HG03135 (cell line): ENCODE measurements at regions not wholly inside any gene's neighbourhood (a gene's known extent, or its start where the extent isn't known, plus 50 kb on each side); places are given as distances from the start of the nearest gene placed in this dataset.

Experiments used
- ATAC-seq: cut with Tn5 transposase; IDR thresholded peaks from one replicate; pipeline ENCODE4 v1.9.1; 2021; ENCODE audit warnings: mild to moderate bottlenecking, moderate library complexity; ENCODE audit not compliant: unreplicated experiment

- ATAC-seq: no peak
Observed at GRCh38 chr1:94620345-94621031, 78.9 kb upstream of the F3 start.

- no peak for ATAC-seq
Observed at GRCh38 chr1:94619731-94620130, 78.2 kb upstream of the F3 start.

DNA sequence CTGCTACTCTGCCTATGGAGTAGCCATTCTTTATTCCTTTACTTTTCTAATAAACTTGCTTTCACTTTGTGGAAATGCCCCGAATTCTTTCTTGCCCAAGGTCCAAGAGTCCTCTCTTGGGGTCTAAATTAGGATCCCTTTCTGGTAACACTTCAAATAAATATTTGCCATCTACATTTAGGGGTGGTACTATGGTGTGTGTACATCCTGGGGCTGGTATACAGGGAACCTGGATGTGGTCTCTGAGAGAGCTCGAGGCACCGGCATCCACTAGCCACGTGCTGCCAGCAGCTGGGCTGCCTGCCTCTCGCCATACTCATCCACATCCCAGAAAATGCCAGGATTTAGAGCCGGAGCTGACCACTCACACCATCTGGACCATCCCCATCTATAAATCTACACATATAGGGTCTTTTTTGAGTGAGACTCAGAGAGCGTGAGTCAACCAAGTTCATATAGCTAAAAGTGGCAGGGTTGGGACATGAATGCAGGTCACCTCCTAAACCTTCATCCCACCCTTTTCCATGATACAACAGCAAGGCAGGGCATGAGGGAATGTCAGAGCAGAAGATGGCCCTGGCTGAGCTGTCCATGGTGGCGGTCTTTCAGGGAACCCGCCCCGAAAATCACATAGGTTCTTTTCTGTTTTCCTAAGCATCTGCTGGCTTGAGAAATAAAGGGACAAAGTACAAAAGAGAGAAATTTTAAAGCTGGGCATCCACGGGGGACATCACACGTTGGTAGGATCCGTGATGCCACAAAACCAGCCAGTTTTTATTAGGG, 76.6 kb upstream of the F3 start:
- no peak for ATAC-seq

GRCh38 chr1:94617134-94617805, 75.7 kb upstream of the F3 start:
- no peak for ATAC-seq

- ATAC-seq: no peak
Observed at GRCh38 chr1:94616506-94616905, 74.9 kb upstream of the F3 start.

- ATAC-seq: no peak
Observed at GRCh38 chr1:94614996-94615395, 73.4 kb upstream of the F3 start.

DNA sequence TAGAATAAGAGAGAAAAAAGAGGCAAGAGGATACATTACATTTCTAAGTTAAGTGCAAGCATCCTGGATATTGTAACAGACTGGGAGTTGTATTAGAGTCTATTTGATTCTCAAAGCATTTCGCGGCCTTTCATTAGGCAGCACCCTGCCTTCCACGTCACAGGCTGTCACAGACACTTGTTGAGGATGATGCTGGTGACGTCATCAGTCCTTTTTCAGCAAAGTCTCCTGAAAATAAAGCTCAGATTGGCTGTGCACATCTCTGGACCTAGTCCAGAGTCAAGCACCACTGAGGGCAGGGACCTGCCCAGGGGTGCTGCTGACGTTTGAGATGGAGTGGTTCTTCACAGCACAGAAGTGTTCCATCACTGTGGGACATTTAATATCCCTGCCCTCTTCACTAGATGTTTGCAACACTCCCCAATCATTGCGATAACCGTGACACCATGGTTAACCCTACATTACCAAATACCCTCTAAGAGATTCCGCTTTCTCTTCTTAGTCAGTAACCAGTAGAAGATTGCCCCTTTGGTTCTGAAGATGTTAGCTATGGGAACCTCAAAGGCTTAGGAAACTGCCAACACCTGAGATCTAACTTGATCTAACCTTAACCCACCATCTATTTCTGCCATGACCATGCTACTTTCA, 72.7 kb upstream of the F3 start:
- ATAC-seq: no peak

- ATAC-seq: no peak
Observed at GRCh38 chr1:94612525-94613204, 71.1 kb upstream of the F3 start.

GRCh38 chr1:94611681-94612475, 70.3 kb upstream of the F3 start:
- no peak for ATAC-seq

DNA sequence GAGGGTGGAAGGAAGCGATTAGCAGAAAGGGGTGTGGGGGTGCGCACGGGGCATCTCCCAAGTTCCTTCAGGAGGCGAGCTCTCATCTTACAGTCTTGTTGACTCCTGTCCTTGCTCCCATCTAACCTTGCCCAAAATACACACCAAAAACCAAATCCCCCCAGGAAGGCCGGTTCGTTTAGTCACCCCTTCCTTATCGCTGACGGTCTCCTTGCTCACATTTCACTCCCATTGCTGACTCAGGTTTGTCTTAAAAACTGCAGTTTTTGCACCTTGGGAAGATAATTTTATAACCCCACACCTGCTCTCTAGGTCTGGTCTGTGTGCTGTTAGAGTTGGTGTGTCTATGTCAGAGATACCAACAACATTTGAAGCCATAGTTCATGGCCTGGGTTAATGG, 68.1 kb upstream of the F3 start:
- ATAC-seq: no peak

DNA sequence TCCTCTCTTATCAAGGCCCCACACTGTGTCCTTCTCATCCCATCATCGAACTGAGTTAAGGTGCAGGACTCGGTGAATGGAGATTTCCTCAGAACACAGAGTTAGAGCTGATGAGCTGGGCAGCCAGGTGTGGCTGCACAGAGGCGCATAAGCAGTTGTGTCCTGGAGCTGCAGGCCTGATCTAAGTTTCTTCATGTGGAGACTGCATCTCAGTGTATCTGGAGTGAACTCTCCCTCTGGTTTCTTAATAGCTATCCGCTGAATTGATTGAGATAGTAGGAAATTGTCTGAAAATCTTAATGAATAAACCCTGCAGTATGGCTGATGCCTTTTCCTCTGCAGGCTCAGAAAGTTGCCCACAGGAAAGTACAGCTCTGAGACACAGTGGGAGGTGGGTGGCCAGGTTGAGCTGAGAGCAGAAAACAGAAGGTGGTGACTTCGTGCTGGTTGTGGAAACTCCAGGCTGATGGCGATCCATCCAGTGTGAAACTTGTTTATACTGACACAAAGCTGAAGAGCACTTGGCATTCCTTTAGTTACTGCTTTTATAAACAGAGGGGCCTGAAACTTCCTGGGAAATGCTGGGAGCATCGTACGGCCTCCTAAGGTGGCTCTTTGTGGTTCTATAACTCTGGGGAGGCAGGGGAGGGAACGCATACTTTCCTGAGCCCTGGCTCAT, 67.4 kb upstream of the F3 start:
- no peak for ATAC-seq

DNA sequence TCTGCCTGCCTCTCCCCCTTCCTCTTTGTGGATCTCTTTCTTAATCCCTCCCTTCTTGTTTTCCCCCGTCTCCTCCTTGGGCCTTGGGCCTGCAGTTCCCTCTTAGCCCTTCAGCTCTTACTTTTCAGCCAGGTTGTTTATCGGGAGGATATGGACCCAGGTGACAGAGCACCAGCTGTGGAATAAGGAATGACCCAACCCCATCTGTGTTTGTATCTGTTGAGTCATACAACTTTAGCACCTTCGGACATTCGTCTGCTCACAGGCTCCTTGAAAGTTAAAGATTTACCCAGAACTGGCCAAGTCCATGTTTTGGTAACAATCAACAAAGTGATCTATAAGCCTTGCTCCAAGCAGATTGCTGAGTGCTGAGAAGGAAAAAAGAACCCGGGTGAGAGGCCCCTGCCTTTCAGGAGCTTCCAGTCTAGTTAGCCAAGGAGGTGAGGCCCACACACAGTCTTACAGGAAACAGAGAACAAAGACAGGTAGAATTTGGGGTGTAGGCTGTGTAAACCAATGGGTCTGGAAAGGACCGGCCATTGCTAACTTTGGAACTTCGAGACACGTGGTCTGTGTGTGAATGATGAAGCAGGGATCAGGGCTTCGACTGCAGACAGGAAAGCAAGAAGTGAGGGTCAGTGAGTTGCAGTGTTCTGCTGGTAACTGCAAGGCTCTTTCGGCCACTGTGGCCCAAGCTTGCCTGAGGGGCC, 66.7 kb upstream of the F3 start:
- ATAC-seq: no peak

- ATAC-seq: no peak
Observed at GRCh38 chr1:94607398-94607797, 65.8 kb upstream of the F3 start.

DNA sequence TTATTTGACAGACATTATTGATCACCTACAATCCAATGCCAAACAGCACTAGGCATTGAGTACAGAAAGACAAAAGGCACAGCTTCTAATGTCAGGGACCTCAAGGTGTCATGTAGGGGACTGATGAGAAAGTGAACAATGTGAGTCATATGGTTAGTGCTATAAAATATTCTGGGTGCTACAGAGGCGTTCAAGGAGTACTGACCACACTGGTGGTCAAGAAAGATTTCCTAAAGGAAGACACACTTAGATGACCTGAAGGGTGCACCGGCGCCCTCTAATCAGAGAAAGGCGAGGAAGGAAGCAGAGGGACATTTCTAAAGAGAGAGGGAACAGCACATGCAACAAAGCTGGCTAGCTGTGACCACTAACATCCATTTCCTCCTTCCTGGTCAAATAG, 64.9 kb upstream of the F3 start:
- ATAC-seq: no peak

DNA sequence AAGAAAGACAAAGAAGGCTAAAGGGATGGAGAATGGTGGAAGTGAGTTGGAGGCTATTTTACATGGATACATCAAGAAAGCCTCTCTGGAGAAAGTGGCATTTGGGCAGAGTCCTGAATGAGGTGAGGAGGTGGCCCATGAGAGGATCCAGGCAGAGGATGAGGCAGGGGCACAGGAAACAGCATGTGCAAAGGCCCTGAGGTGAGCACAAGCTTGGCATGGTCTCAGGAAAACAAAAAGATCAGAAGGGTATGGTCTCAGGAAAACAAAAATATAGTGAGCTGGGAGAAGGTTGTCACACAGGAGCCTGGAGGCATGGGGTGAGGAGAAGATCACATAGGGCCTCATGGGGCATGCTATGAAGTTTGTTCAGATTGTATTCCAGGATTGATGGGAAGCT, 62.1 kb upstream of the F3 start:
- no peak for ATAC-seq

DNA sequence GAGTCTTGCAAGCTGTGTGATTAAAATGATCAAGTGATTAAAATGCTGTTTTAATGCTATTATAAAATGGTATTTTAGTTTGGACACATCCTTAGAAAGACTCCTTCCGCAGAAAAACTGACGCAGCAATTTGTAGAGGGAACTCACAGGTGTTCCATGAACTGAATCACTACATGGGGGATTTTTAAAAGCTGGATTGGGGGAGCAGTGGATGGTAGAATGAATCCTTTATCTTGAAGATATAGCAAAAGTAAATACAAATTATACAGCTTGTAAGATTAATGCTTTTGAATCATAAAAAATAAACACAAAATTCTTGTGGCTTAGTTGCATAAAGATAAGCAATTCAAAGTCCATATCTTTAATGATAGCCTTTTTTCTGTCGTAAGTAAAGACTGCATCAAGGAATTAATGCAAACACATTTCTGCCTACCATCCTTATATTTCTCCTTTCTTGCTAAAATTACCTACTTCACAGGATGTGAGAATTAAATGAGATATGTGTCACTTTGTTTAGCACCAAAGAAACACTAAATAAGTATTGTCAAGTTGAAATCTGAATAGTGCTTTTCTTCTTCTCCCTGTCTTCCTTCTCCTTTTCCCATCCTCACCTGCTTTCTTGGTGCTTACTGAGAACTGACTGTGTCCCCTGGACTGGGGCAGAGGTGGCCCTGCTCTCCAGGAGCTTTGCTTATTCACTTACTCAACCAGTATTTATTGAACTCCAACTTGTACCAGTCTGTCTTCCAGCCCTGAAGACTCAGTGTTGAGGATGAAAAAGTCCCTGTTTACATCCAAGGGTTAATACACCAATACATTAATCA, 61.5 kb upstream of the F3 start:
- ATAC-seq: no peak

- no peak for ATAC-seq
Observed at GRCh38 chr1:94602316-94602715, 60.8 kb upstream of the F3 start.

- no peak for ATAC-seq
Observed at GRCh38 chr1:94600556-94600955, 59.0 kb upstream of the F3 start.
